HL-60 (cell line): ENCODE measurements at regions not wholly inside any gene's neighbourhood (a gene's known extent, or its start where the extent isn't known, plus 50 kb on each side); places are given as distances from the start of the nearest gene placed in this dataset.
"Not testable (repeated sequence)": the region's sequence is repeated elsewhere in the genome, so short reads cannot be mapped to it uniquely, and the experiment has no call there.

Experiments
- DNase-seq, 2 experiments: peaks; one replicate each; pipeline ENCODE4 v3.0.0-alpha.2; 2010 to 2020; ENCODE audit warnings: low read depth in 1 of 2, low spot score in 1 of 2
- H3K27ac ChIP-seq: fragments of 250-450 bp; sonication (Bioruptor Pico); replicated peaks from 2 replicates; pipeline ENCODE4 v1.5.1; 2020; ENCODE audit warnings: mild to moderate bottlenecking, moderate library complexity
- H3K27me3 ChIP-seq: fragments of 250-450 bp; sonication (Bioruptor Pico); 2 replicates; pipeline ENCODE4 v1.5.1; 2021; ENCODE audit warnings: mild to moderate bottlenecking, moderate library complexity; ENCODE audit not compliant: insufficient read depth, poor library complexity, severe bottlenecking
- H3K4me3 ChIP-seq: replicated peaks from 2 replicates; pipeline ENCODE4 v1.5.1; 2011; ENCODE audit warnings: mild to moderate bottlenecking, control low read depth, low read length; ENCODE audit not compliant: insufficient read depth
- GABPA ChIP-seq: IDR thresholded peaks from 2 replicates; pipeline ENCODE4 v1.6.1; 2012; ENCODE audit warnings: low read depth
- POLR2AphosphoS5 ChIP-seq: IDR thresholded peaks from 2 replicates; pipeline ENCODE4 v1.6.1; 2012; ENCODE audit warnings: low read depth
- SPI1 ChIP-seq: IDR thresholded peaks from 2 replicates; pipeline ENCODE4 v1.6.1; 2012; ENCODE audit warnings: low read depth, mild to moderate bottlenecking, borderline replicate concordance
- TF ChIP-seq, protein P1 (sequence below): IDR thresholded peaks from 2 replicates; pipeline ENCODE4 v1.6.1; 2012; ENCODE audit warnings: low read depth; ENCODE audit not compliant: insufficient replicate concordance
- TF ChIP-seq, protein P2 (sequence below): IDR thresholded peaks from one replicate; pipeline ENCODE4 v1.5.1; 2011; ENCODE audit warnings: low read length, control low read depth, inconsistent platforms; ENCODE audit not compliant: insufficient read depth

DNA sequence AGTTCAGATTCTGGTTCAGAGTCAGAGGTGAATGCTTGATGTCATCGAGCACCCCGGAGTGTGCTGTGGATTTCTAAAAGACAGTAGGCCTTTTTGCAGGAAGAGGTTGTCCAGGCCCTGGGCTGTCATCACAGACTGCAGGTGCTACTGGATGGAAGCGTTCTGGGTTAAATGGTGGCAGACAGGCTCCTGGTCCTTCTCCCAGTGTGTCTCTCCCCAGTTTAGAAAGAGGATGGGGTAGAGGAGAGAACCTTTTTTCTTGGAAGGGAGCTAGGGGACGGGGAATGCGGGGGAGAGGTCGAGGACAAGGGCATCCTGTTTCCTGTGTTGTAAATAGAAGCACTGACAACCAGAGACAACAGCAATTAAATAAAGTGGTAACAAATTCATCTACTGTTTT is 102.3 kb upstream of the NUDT6 start:
- TF ChIP-seq POLR2AphosphoS5 (no peak), SPI1 (no peak), GABPA (no peak)
- TF ChIP-seq, protein P1, sequence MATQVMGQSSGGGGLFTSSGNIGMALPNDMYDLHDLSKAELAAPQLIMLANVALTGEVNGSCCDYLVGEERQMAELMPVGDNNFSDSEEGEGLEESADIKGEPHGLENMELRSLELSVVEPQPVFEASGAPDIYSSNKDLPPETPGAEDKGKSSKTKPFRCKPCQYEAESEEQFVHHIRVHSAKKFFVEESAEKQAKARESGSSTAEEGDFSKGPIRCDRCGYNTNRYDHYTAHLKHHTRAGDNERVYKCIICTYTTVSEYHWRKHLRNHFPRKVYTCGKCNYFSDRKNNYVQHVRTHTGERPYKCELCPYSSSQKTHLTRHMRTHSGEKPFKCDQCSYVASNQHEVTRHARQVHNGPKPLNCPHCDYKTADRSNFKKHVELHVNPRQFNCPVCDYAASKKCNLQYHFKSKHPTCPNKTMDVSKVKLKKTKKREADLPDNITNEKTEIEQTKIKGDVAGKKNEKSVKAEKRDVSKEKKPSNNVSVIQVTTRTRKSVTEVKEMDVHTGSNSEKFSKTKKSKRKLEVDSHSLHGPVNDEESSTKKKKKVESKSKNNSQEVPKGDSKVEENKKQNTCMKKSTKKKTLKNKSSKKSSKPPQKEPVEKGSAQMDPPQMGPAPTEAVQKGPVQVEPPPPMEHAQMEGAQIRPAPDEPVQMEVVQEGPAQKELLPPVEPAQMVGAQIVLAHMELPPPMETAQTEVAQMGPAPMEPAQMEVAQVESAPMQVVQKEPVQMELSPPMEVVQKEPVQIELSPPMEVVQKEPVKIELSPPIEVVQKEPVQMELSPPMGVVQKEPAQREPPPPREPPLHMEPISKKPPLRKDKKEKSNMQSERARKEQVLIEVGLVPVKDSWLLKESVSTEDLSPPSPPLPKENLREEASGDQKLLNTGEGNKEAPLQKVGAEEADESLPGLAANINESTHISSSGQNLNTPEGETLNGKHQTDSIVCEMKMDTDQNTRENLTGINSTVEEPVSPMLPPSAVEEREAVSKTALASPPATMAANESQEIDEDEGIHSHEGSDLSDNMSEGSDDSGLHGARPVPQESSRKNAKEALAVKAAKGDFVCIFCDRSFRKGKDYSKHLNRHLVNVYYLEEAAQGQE: no peak
- TF ChIP-seq, protein P2, sequence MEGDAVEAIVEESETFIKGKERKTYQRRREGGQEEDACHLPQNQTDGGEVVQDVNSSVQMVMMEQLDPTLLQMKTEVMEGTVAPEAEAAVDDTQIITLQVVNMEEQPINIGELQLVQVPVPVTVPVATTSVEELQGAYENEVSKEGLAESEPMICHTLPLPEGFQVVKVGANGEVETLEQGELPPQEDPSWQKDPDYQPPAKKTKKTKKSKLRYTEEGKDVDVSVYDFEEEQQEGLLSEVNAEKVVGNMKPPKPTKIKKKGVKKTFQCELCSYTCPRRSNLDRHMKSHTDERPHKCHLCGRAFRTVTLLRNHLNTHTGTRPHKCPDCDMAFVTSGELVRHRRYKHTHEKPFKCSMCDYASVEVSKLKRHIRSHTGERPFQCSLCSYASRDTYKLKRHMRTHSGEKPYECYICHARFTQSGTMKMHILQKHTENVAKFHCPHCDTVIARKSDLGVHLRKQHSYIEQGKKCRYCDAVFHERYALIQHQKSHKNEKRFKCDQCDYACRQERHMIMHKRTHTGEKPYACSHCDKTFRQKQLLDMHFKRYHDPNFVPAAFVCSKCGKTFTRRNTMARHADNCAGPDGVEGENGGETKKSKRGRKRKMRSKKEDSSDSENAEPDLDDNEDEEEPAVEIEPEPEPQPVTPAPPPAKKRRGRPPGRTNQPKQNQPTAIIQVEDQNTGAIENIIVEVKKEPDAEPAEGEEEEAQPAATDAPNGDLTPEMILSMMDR: no peak
- Histone ChIP-seq H3K27me3 (no peaks in the 10 kb centered on the region), H3K27ac (no peak overlapping the region), H3K4me3 (no peak overlapping the region)
- no peak for DNase-seq

GRCh38 chr4:123025398-123025797 is 103.0 kb upstream of the NUDT6 start:
- H3K27ac ChIP-seq: no peak overlapping the region
- no peak for DNase-seq
- no peaks in the 10 kb centered on the region for H3K27me3 ChIP-seq
- TF ChIP-seq POLR2AphosphoS5 (no peak), GABPA (no peak), SPI1 (no peak)
- TF ChIP-seq, protein P2: no peak
- TF ChIP-seq, protein P1: no peak
- H3K4me3 ChIP-seq: no peak overlapping the region

- DNase-seq, H3K27me3 ChIP-seq, H3K4me3 ChIP-seq, H3K27ac ChIP-seq: not testable (repeated sequence)
These were observed 103.6 kb upstream of the NUDT6 start for GRCh38 chr4:123026015-123026414.

GRCh38 chr4:123031664-123032063 is 109.3 kb upstream of the NUDT6 start:
- H3K4me3 ChIP-seq: no peak overlapping the region
- TF ChIP-seq POLR2AphosphoS5: no peak
- TF ChIP-seq SPI1: no peak
- TF ChIP-seq, protein P1: no peak
- TF ChIP-seq, protein P2: no peak
- no peak for TF ChIP-seq GABPA
- no peaks in the 10 kb centered on the region for H3K27me3 ChIP-seq
- no peak for DNase-seq
- no peak overlapping the region for H3K27ac ChIP-seq
